Memory B cell (primary cell): ENCODE measurements at regions not wholly inside any gene's neighbourhood (a gene's known extent, or its start where the extent isn't known, plus 50 kb on each side); places are given as distances from the start of the nearest gene placed in this dataset.
"Not testable (repeated sequence)": the region's sequence is repeated elsewhere in the genome, so short reads cannot be mapped to it uniquely, and the experiment has no call there.

Experiments
- ATAC-seq: fragments of 150-1000 bp; cut with Tn5 transposase; 2 replicates; pipeline ENCODE4 v1.10.0; 2021; ENCODE audit warnings: low read depth, mild to moderate bottlenecking, moderate library complexity
- DNase-seq, 2 donors: peaks; one replicate each; pipeline ENCODE4 v3.0.0; 2022; ENCODE audit warnings: low spot score in 2 of 2
- H3K27ac Mint-ChIP-seq: one replicate; pipeline ENCODE4 v1.8.0; 2022; ENCODE audit warnings: mild to moderate bottlenecking, moderate library complexity, mixed read lengths
- H3K27me3 Mint-ChIP-seq: one replicate; pipeline ENCODE4 v1.8.0; 2022; ENCODE audit warnings: mixed read lengths
- H3K36me3 Mint-ChIP-seq: one replicate; pipeline ENCODE4 v1.8.0; 2022; ENCODE audit warnings: mild to moderate bottlenecking, mixed read lengths
- H3K4me1 Mint-ChIP-seq: one replicate; pipeline ENCODE4 v1.8.0; 2022; ENCODE audit warnings: mixed read lengths
- H3K4me3 Mint-ChIP-seq: one replicate; pipeline ENCODE4 v1.8.0; 2022; ENCODE audit warnings: mild to moderate bottlenecking, moderate library complexity, mixed read lengths
- H3K9me3 Mint-ChIP-seq: one replicate; pipeline ENCODE4 v1.8.0; 2022; ENCODE audit warnings: mixed read lengths

DNA sequence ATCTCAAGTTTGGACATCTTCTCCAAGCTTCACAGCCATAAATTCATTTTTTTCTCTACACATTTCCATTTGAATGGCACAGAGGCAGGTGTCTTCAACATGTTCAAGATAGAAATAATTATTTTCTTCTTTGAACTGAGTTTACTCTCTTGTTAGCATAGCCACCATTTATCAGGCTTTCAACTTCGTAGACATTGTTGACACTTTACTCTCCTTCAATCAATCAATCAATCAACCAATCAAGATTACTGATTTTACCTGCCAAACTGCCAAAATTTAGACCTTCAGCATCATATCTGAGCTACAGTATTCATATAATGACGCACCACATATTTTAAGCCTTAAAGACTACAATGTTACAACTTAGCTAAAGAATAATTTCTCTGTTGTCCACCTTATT is 300.1 kb upstream of the LUZP2 start:
- DNase-seq (no peak), ATAC-seq (no peak)
- no peaks in the 10 kb centered on the region for H3K36me3 Mint-ChIP-seq
- no peaks in the 10 kb centered on the region for H3K4me1 Mint-ChIP-seq
- no peaks in the 10 kb centered on the region for H3K27me3 Mint-ChIP-seq
- no peak overlapping the region for H3K27ac Mint-ChIP-seq
- peaks cover 12% of the 10 kb centered on the region for H3K9me3 Mint-ChIP-seq
- H3K4me3 Mint-ChIP-seq: no peak overlapping the region

DNA sequence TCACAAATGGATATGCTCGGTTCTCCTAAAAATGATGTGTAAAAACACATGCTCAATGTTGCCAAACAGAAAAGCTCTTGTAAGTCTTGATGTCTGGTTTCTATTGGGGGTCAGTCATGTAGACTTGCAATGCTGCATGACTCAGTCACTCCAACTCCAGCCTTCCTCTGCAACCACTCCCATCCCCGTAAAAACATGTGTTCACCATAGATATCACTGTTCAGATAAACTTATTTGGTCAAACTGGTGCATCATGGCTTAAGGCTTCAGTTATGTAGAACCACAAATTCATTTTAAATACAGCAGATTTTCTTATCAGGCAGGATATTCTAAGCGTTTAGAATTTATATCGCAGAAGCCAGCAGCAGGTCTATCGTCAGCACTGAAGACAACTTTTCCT is 298.4 kb upstream of the LUZP2 start:
- H3K9me3 Mint-ChIP-seq: peaks cover 5% of the 10 kb centered on the region
- DNase-seq: no peak
- no peaks in the 10 kb centered on the region for H3K27me3 Mint-ChIP-seq
- no peak overlapping the region for H3K4me3 Mint-ChIP-seq
- ATAC-seq: no peak
- no peaks in the 10 kb centered on the region for H3K4me1 Mint-ChIP-seq
- H3K27ac Mint-ChIP-seq: no peak overlapping the region
- no peaks in the 10 kb centered on the region for H3K36me3 Mint-ChIP-seq

DNA sequence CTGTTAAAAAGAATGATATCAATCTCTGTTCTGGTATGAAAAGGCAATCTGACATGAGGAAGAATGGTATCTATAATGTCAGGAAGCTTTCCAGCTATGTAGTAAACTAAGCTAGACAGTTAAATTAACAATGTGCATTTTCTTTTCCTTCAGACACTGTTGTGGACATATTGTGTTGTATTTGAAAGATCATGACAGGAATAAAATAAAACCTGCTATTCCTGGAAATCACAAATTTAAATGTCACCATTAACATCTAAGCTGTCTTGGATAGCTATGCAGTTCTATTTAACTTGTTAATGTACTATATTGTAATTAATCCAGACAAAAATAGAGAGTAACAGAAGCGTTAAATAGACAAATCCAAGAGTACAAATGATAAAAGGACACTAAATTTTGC is 297.4 kb upstream of the LUZP2 start:
- Mint-ChIP-seq H3K27me3 (no peaks in the 10 kb centered on the region), H3K9me3 (peaks cover 5% of the 10 kb centered on the region), H3K4me1 (no peaks in the 10 kb centered on the region), H3K4me3 (no peak overlapping the region), H3K36me3 (no peaks in the 10 kb centered on the region), H3K27ac (no peak overlapping the region)
- DNase-seq: no peak
- no peak for ATAC-seq

DNA sequence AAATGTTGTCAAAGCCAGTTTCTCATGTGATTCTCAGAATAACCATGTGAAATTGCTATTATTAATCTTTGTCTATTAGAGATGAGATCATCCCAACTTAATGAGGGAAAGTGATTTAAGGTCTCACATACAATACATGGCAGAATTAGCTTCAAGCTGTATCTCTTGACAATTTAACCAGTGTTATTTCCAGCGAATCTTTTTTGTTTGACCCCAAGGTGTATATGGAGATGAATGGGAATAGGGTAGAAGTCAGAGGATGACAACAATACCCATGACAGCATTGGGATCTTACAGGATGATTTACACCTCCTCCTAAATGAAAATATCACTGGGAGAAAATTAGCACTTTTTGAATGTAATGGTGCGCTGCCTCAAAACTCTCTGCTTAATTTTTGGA is 290.8 kb upstream of the LUZP2 start:
- Mint-ChIP-seq H3K27ac (no peak overlapping the region), H3K36me3 (no peaks in the 10 kb centered on the region), H3K27me3 (no peaks in the 10 kb centered on the region), H3K4me3 (no peak overlapping the region), H3K4me1 (no peaks in the 10 kb centered on the region), H3K9me3 (no peaks in the 10 kb centered on the region)
- ATAC-seq (no peak), DNase-seq (no peak)

DNA sequence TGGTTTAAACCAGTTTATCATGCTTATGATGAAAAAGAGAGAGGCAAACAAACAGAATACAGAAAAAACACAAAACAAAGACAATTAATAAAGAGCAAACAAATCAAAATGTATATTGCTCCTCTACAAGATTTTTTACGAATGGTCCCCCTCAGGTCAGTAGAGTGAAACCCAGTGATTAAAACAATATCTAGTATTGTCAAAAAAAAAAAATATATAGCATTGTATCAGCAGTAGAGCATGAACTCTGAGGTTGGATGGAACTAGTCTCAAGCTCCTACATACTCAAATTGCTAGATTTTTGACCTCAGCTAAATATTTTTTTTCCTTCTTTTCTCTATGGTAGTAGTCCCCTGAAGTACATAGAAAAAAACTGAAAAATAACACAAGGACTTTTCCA is 290.3 kb upstream of the LUZP2 start:
- H3K4me1 Mint-ChIP-seq: no peaks in the 10 kb centered on the region
- H3K27me3 Mint-ChIP-seq: no peaks in the 10 kb centered on the region
- H3K4me3 Mint-ChIP-seq: no peak overlapping the region
- H3K9me3 Mint-ChIP-seq: no peaks in the 10 kb centered on the region
- DNase-seq (no peak), ATAC-seq (no peak)
- H3K27ac Mint-ChIP-seq: no peak overlapping the region
- no peaks in the 10 kb centered on the region for H3K36me3 Mint-ChIP-seq

DNA sequence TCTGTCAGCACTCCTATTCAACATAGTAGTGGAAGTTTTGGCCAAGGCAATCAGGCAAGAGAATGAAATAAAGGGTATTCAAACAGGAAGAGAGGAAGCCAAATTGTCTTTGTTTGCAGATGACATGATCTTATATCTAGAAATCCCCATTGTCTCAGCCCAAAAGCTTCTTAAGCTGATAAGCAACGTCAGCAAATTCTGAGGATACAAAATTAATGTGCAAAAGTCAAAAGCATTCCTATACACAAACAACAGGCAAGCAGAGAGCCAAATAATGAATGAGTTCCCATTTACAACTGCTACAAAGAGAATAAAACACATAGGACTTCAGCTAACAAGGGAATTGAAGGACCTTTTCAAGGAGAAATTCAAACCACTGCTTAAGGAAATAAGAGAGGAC is 280.4 kb upstream of the LUZP2 start:
- H3K27ac Mint-ChIP-seq: no peak overlapping the region

DNA sequence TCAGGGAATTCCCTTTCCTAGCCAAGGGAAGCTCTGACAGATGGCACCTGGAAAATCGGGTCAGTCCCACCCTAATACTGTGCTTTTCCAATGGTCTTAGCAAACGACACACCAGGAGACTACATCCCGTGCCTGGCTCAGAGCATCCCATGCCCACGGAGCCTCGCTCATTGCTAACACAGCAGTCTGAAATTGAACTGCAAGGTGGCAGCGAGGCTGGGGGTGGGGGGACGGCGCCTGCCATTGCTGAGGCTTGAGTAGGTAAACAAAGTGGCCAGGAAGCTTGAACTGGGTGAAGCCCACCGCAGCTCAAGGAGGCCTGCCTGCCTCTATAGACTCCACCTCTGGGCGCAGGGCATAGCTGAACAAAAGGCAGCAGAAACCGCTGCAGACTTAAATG is 279.5 kb upstream of the LUZP2 start:
- H3K36me3 Mint-ChIP-seq, H3K27ac Mint-ChIP-seq, H3K4me1 Mint-ChIP-seq, H3K4me3 Mint-ChIP-seq, ATAC-seq, DNase-seq, H3K9me3 Mint-ChIP-seq, H3K27me3 Mint-ChIP-seq: not testable (repeated sequence)

More for the DNA sequence above, 280.4 kb upstream of the LUZP2 start:
- no peak for ATAC-seq
- no peak overlapping the region for H3K4me3 Mint-ChIP-seq
- peaks cover 6% of the 10 kb centered on the region for H3K9me3 Mint-ChIP-seq
- DNase-seq: no peak
- H3K4me1 Mint-ChIP-seq: no peaks in the 10 kb centered on the region
- H3K36me3 Mint-ChIP-seq: no peaks in the 10 kb centered on the region
- H3K27me3 Mint-ChIP-seq: no peaks in the 10 kb centered on the region

DNA sequence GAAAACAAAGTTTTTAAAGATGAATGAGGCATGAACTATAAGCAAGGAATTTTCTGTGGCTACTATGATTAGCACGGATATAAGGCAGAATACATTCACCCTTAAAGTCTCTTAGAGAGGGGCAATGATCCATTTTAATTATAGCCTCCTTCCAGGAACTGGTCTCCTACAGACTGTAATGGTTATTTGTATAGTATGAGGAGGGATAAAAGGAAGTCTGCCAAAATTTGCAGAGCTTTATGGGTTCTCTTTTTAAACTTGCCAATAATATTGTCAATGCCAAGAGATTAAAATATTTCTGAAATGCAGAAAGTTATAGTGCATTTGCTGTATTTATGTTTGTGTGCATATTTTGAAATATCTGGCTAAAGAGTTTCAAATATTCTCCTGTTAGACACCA is 271.4 kb upstream of the LUZP2 start:
- no peaks in the 10 kb centered on the region for H3K4me1 Mint-ChIP-seq
- no peaks in the 10 kb centered on the region for H3K27me3 Mint-ChIP-seq
- ATAC-seq (no peak), DNase-seq (no peak)
- H3K27ac Mint-ChIP-seq: no peak overlapping the region
- peaks cover 4% of the 10 kb centered on the region for H3K9me3 Mint-ChIP-seq
- H3K36me3 Mint-ChIP-seq: no peaks in the 10 kb centered on the region
- H3K4me3 Mint-ChIP-seq: no peak overlapping the region

DNA sequence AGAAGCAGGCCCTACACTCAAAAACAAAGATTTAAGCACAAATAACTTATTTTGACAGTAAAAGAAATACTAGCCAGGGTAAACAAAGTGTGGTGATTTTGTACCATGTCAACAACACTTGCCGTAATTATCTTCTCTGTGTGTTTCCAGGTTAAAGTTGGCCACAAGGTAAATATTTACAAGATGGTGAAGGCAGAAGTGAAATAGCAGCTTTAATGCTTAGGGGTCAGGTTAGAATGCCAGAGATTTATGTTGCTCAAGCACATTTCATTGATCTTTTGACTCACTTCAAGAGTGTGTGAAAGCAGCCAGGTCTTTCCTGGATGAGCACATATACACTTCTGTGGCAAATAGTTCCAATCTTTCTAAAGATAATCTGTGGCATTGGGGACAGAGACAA is 270.2 kb upstream of the LUZP2 start:
- Mint-ChIP-seq H3K4me3 (no peak overlapping the region), H3K36me3 (no peaks in the 10 kb centered on the region), H3K27me3 (no peaks in the 10 kb centered on the region), H3K4me1 (no peaks in the 10 kb centered on the region), H3K9me3 (peaks cover 4% of the 10 kb centered on the region), H3K27ac (no peak overlapping the region)
- ATAC-seq (no peak), DNase-seq (no peak)

DNA sequence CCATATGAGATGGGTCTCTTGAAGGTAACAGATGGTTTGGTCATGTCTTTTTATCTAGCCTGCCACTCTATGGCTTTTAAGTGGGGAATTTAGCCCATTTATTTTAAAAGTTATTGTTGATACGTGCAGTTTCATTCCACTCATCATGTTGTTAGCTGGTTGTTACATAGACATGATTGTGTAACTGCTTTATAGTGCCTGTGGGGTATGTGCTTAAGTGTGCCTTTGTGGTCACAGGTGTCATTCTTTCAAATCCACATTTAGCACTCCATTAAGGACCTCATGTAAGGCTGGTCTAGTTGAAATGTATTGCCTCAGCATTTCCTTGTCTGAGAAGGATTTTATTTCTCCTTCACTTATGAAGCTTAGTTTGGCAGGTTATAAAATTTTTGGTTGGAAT is 263.8 kb upstream of the LUZP2 start:
- no peaks in the 10 kb centered on the region for H3K4me1 Mint-ChIP-seq
- peaks cover 2% of the 10 kb centered on the region for H3K9me3 Mint-ChIP-seq
- no peak overlapping the region for H3K27ac Mint-ChIP-seq
- no peaks in the 10 kb centered on the region for H3K27me3 Mint-ChIP-seq
- no peaks in the 10 kb centered on the region for H3K36me3 Mint-ChIP-seq
- no peak for ATAC-seq
- H3K4me3 Mint-ChIP-seq: no peak overlapping the region
- DNase-seq: no peak

DNA sequence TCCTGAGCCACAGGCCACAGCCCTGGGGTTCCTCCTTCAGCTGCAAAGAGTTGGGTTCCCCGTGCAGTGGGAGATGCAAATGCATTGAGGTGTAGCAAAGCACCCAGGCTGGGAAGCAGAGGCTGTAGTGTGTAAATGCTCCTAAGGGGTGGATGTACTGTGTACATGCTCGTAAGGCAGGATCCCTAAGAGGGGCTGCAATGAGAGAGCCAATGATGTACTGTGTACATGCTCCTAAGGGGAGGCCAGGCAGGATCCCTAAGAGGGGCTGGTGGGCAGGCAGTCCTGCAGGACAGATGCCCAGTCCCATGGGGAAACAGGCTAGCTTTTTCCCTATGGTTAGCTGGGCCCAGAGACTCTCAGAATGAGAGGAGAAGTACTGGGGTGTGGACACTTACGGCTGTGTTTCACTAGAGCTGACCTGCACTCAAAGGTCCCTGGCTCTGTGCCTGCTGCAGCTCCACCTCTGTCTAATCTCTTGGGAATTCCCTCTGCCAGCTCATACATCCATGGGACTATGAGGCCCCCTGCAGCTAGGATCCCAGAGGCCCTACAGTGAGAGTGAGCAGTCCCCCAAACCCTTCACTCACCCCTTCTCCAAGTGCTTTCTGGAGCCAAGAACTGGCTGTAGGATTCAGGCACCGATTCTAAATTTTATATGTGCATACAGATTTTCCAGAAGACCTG is 261.9 kb upstream of the LUZP2 start:
- no peak for ATAC-seq
- no peaks in the 10 kb centered on the region for H3K36me3 Mint-ChIP-seq
- H3K4me3 Mint-ChIP-seq: no peak overlapping the region
- no peaks in the 10 kb centered on the region for H3K4me1 Mint-ChIP-seq
- no peak for DNase-seq
- no peaks in the 10 kb centered on the region for H3K9me3 Mint-ChIP-seq
- no peaks in the 10 kb centered on the region for H3K27me3 Mint-ChIP-seq
- H3K27ac Mint-ChIP-seq: no peak overlapping the region

DNA sequence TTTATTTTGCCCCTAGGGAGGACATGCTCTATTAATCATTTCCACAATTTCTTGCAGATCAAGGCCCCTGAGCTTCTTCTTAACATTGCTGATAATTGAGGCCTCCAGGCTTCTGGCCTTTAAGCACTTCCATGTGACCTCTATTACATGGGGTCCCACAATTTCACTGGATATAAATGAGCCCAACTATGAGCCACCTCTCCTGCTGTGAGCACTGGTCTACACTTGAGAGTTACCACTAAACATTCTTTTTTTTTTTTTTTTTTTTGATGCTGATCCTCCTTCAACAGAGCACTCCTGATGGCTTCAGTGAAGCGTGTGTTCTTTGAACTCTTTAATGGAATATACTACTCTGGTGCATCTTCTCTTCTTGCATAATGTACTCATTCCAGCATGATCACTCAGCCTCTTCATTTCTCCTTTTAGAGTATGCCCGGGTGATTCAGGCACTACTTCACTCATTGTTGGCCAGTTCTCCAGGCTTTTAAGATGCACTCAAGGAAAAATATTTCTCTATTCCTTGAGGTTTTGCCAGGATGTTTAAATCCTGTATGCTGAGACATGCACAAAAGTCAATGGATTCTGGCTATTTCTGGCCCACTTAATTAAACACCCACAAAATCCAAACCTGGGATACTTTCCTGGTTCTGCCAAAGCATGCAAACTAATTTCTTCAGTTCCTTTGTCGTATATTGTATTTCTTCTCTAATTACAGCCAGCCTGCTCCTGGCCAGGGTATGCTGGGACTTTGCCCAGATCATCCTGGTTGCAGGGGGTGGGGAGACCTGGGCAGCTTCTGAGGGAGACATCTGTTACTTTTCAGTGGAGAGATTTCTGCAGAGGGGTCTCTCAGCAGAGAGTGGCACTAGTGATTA is 257.8 kb upstream of the LUZP2 start:
- Mint-ChIP-seq H3K36me3 (no peaks in the 10 kb centered on the region), H3K27me3 (no peaks in the 10 kb centered on the region), H3K4me1 (no peaks in the 10 kb centered on the region), H3K9me3 (peaks cover 5% of the 10 kb centered on the region), H3K4me3 (no peak overlapping the region), H3K27ac (no peak overlapping the region)
- DNase-seq (no peak), ATAC-seq (no peak)

DNA sequence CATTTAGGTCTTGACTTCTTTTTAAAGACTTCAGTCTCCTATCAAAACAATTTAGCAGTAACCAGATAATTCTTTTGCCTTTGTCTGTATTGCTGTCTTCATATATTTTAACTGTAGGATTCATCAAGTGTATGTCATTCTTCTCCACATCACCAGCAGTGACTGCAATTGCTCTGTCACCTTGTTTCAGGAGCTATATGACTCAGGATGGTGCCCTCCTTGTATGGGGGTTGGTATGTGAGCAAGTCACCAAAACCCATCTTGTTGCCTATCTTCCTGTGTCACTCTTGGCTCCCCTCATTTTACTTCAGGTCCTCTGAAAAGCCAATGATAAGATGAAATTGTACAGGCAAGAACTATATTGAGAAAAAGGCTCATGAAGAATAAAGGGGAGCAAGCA is 256.9 kb upstream of the LUZP2 start:
- ATAC-seq: no peak
- no peak for DNase-seq
- Mint-ChIP-seq H3K9me3 (peaks cover 7% of the 10 kb centered on the region), H3K36me3 (no peaks in the 10 kb centered on the region), H3K4me3 (no peak overlapping the region), H3K27me3 (no peaks in the 10 kb centered on the region), H3K27ac (no peak overlapping the region), H3K4me1 (no peaks in the 10 kb centered on the region)

DNA sequence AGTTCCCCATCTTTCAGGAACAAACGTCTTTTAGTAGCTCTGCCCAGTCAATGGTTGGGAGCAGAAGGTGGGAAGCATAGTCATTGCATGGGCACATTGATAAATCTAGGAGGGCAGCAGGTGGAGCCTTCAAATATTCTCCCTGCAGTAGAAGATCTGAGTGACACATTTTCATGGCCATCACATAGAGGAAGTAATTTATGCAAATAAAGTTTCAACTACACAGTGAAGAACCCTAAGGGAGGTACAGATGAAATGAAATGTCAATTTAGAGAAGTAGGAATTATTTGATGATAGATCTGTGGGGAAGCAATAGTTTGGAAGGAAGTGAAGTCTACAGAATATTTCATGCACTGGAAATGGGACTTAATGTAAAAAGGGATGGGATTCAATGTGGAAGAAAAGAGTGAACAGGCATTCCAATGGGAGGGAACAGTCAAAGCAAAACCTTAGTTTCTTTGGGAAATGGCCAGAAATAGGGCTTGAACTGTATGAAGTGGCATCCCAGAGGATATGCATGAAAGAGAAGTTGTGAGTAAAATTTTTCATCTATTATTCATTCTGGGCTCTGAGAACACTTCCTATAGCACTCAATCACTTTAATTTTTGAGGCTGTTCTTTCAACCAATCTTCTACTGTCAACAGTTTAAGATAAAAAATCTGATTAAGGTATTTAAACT is 256.2 kb upstream of the LUZP2 start:
- H3K9me3 Mint-ChIP-seq: peaks cover 7% of the 10 kb centered on the region
- H3K27me3 Mint-ChIP-seq: no peaks in the 10 kb centered on the region
- H3K4me1 Mint-ChIP-seq: no peaks in the 10 kb centered on the region
- no peak overlapping the region for H3K27ac Mint-ChIP-seq
- ATAC-seq (no peak), DNase-seq (no peak)
- H3K36me3 Mint-ChIP-seq: no peaks in the 10 kb centered on the region
- no peak overlapping the region for H3K4me3 Mint-ChIP-seq
